NCI-H2196 treated with DMSO at 0.1 percent for 48 hours (cell line): ENCODE measurements at regions not wholly inside any gene's neighbourhood (a gene's known extent, or its start where the extent isn't known, plus 50 kb on each side); places are given as distances from the start of the nearest gene placed in this dataset.

Source experiments
- DNase-seq: peaks from one replicate; lab custom pipeline; 2025; ENCODE audit not compliant: unreplicated experiment; lab: John Stamatoyannopoulos, UW

DNA sequence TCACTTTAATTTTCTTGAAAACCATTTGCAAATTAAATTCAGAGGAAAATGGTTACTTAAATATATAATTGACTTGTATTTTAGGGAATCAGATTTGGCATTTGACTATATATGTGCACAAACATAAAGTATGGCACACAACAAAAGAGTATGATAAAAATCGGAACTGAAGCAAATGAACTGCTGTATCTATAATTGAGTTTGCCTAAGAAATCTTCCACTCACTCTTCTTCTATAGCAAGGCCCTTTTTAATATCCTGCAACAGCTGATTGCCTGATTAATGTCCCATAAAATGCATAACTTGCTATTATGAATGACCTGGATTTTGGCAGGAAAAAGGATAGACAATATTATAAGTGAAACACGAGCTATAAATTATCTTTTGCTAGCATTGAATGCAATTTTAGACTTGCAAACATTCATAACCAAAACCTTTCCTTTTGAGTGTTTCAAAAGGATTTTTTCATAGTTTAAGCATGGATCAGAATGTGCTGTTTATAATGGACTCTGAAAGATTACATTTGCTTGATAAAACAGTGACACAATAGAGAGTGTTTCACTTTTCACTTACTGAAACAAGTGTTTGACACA lies 2204.3 kb downstream of the MRPL39 start:
- no peak for DNase-seq

DNA sequence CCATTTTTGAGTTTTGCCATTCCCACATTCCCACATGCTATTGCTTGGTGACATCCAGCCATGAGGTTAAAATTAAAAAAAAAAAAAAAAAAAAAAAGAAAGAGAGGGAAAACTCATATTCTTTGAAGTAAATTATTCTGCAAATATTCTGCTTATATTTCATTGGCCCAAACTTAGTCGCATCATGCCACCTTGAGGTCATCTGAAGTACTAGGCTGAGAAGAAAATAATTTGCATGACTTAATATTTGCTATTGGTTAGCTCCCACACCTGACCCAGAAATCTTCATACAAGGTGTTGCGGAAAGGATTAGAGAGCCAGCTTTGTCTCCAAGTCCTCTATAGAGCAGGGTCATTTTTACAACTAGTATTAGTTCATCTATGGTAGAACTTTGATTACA lies 2206.0 kb downstream of the MRPL39 start:
- DNase-seq, result no peak

DNA sequence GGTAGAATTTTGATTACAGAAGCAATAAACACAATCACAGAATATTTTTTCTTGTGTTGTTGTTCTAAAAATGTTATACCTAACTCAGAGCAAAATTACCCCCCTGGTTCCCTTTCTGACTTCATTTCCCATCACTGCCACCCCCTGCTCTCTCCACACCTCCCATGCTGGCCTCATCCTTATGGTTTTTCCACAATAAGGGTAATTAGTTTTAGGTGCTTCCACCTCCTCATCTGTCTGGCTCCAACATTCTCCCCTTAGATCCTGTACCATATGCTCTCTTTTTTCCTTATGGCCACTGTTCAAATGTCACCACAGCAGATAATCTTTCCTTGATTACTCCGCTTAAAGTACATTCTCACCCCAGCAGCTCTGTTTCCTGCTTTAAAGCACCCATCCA lies 2208.6 kb downstream of the MRPL39 start:
- DNase-seq, result no peak

DNA sequence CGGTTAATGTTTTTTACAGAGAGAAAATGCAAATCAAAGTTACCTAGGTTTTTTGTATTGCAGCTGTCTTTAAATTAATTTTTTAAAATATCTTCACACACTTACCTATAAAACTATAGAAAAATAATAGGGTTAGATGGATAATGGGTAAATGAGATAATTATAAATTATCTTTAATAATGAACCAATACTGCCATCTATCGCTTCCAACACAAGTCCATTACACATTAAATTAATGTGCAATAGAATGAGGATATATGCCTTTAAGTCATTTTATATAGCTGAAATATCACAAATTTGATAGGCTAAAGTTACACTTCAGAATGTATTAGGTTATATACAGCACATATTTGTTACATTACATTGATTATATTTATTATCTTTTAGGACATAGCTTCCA lies 2212.8 kb downstream of the MRPL39 start:
- DNase-seq, result no peak

DNA sequence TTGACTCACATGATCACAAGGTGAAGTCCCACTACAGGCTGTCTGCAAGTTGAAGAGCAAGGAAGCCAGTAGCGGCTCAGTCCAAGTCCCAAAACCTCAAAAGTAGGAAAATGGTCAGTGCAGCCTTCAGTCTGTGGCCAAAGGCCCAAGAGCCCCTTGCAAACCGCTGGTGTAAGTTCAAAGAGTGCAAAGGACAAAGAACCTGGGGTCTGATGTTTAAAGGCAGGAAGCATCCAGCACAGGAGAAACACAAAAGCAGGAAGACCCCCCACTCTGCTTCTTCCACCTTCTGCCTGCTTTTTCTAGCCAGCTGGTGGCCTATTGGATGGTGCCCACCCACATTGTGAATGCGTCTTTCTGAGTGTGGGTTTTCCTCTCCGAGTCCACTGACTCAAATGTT lies 2222.6 kb downstream of the MRPL39 start:
- no peak for DNase-seq

DNA sequence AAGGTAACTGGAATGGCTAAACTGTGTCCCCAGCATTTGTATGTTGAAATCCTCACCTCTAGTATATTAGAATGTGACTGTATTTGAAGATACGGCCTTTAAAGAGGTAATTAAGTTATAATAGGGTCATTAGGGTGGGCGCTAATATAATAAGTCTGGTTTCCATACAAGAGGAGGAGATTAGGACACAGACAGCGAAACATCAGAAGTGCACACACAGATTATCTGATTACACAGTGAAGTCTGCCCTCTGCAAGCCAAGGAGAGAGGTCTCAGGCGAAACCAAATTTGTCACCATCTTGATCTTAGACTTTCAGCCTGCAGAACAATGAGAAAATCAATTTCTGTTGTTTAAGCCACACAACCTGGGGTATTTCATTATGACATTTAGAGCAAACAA lies 2233.1 kb downstream of the MRPL39 start:
- no peak for DNase-seq

DNA sequence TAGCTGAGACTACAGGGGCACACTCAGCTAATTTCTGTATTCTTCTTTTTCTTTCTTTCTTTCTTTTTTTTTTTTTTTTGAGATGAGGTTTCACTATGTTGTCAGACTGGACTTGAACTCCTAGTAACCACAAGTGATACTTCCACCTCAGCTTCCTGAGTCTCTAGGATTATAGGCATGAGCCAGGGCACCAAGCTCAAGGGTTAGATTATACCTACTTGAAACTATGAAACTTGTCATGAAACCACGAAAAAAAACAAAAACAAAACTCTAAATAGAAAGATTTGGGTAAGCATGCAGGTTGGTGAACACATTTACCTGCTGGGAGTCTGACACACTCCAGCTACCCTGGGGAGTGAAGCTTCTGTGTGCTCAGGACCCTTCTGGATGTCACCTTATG lies 2250.4 kb downstream of the MRPL39 start:
- DNase-seq, result no peak

DNA sequence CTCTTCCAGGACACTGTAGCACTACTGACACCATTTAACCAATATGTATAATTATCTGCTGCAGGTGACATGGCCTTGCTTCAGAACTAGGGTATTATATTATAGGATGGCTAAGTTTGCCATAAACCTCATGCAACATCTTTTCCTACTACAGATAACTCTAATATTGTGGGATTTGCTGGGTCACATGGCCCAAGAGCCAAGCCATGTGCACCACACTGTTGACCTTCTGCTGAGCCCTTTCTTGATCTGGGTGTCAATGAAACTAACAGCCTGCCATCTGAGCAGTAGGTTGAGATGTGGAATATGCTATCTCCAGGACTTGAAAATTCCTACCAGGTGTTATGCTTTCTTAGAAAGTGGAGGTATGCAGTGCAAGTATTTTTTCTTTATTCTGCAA lies 2291.1 kb downstream of the MRPL39 start:
- DNase-seq, result no peak

DNA sequence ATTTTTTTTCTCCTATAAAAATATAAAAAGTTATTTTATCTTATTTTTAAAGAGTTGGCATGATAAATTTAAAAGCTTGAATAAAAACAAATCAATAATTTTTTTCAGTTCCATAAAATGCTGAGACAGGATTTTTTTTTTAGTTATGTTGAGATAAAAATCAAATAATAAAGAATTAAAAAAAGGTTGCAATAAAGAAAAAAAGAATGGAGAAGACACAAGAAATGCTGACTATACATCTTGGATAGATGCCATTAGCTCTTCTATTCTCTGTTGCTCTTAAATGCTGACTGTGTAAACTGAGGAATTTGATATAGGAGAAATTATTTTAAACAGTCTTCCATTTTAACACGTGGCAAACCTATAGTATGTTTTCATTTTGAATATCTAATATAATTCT lies 2298.5 kb downstream of the MRPL39 start:
- no peak for DNase-seq

DNA sequence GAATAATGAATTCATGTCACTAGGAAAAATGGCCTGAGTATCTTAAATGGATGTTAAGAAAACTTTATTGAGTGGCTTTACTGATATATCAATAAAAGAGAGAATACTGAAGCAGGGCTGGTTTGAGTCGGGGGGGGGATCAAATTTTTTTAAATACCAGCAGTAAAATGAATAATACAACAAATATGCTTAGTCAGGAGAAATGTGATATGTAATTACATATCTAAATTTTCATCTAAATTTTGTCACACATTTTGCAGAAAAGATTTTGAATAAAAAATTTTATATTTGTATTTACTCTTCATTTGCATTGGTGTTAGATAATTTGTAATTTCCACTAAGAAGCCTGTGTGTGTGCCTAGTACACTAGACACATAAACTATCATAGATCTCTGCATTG lies 2300.2 kb downstream of the MRPL39 start:
- DNase-seq, result no peak

DNA sequence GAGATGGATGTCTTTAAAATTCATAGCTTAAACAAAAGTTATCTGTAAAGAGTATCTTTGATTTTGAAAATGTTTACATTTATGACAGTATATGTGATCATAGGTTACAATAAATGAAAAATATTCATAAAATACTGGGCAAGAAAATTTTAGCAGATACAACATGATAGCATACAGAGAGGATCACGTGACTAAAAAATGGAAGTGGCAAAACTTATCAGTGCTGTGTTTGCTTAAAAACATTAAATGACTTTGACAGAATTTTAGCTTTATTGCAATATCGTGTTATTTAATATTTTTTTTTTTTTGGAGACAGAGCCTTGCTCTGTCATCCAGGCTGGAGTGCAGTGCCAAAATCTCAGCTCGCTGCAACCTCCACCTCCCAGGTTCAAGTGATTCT lies 2294.1 kb downstream of the NCAM2 start:
- DNase-seq, result no peak

DNA sequence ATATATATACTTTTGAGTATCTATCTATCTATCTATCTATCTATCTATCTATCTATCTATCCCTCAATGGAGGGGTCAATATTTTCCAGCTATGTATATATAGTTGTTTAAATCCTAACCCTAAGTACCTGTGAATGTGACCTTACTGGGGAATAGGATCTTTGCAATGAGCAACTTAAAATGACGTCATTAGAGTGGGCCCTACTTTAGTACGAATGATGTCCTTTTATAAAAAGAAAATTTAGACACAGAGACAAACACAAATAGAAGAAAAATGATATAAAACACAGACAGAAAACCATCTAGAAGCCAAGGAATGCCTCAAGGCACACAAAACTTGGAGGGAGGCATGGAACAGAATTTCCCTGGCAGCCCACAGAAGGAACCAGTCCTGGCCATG lies 2283.7 kb downstream of the NCAM2 start:
- no peak for DNase-seq

DNA sequence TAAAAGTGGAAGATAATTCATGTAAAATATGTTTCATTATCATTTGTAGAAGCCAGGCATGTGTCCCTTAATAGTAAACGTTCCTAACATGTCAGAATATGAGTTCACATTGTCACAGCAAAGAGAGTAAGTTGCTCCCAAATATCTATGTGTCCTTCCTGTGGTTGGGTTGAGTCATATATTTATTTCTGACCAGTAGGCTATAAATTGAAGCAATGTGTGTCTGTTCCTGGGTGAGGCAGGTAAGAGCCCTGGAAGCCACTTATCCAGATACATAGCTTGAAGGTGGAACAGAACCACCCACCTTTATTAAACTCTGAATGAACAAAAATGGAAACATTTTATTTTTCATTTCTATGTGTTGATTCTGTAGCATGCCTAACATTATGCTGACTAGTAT lies 2251.6 kb downstream of the NCAM2 start:
- no peak for DNase-seq

DNA sequence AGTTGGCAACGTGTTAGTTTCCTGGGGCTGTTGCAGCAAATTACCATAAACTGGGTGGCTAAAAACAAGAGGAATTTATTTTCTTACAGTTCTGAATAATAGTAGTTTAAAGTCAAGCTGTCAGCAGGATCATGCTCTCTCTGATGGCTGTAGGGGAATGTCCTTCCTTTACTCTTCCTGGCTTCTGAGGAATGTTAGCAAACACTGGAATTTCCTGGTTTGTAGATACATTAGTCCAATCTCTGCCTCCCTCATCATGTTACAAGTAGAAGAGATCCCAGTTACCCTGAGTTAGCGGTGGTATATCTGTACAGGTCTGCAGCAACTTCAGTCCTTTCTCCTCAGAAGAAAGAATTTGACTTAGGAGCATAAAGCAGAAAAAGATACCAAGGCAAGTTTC lies 2249.1 kb downstream of the NCAM2 start:
- DNase-seq, result no peak

DNA sequence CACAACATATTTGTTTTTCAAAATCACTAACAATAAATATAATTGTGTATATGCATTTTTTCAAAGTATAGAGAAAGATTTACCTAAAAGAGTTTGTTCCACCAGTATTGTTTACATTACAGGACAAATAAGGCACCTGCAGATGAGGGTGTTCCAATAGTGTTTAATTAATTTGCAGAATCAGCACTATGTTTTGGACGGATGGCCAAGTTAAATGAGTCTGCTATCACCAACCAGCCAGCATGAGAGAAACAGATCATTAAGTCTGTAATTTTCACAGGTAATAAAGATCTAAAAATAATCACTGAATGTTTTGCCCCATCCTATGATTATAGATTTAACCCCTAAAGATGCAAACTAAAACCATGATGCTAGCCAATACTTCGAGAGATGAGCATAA lies 2247.0 kb downstream of the NCAM2 start:
- DNase-seq, result no peak

DNA sequence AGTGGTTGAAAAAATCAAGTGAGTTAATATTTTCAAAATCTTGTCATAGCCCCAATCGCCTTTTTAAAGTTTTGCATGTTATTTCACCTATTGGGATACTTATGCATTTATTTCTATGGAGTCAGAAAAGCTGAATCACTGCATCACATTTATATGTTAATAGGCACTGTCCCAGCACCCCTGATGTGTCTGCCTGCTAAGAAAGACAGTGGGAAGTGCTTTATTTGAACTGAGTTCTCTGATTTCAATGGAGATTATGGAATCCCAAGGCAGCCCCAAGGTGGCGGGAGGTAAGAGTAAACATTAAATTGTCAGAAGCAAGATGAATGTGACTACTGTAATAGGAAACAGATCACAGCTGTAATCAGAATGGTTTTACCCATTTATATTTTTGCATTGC lies 2225.7 kb downstream of the NCAM2 start:
- DNase-seq, result no peak

DNA sequence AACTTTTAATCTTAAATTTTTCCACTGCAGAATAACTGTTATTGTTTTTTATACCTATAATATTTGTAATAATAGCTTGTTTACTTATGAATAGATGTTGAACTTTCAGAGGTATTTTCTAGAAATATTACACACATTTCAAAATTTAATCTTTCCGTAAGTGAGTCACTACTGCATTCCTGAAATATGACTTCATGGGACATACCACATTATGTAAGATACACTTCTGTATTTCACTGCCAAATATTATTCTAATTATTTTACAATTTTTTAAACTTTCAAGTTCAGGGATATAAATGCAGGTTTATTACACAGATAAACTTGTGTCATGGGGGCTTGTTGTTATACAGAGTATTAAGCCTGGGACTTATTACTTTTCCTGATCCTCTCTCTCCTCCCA lies 2220.5 kb downstream of the NCAM2 start:
- DNase-seq, result no peak

DNA sequence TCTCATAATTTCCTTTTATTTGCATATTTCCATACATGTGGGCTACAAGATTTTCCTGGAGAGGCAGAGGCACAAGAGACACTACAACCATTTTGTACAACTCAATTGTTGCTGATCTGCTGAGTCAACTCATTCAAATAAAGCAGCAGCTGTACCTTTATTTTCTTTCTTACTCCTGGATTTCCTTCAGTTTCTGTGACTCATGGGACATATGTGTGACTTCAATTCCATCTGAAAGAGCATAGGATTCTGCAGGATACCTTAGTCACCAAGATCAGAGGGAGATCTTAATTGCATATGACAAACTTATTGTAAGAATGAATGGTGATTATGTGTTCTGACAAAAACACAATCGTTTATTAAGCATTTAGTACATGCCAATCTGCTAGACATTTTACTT lies 2219.4 kb downstream of the NCAM2 start:
- DNase-seq, result no peak

DNA sequence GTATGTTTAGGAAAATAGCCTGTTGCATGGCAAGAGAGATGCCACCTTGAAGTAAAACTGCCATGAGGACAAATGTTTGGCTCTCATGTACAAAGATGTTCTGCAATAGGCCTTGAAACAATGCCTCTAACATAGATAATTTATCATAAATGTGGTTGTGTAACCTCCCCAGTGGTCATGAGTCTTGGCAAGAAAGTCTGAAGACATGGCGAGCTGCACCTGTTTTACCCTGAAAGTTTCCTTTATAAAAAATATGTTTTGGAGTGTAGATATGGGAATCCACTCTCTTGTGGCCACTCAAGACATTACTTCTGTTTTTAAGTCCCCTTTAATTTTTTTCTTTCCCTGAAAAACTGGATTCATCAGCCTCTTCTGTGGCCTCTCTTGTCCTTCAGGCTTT lies 2217.1 kb downstream of the NCAM2 start:
- no peak for DNase-seq
